Activated CD4-positive, alpha-beta T cell treated with anti-CD3 and anti-CD28 coated beads, Interleukin-2, amount 50 U/mL, for 1 hour (primary cell): ENCODE measurements at regions not wholly inside any gene's neighbourhood (a gene's known extent, or its start where the extent isn't known, plus 50 kb on each side); places are given as distances from the start of the nearest gene placed in this dataset.
"Not testable (repeated sequence)": the region's sequence is repeated elsewhere in the genome, so short reads cannot be mapped to it uniquely, and the experiment has no call there.

ENCODE experiments used
- DNase-seq: peaks from one replicate; pipeline ENCODE4 v3.0.0-alpha.2; 2020

- DNase-seq: no peak
Measured at GRCh38 chr5:15012061-15012460, 140.5 kb upstream of the ANKH start.

- DNase-seq: no peak
Measured at GRCh38 chr5:15010936-15011335, 139.4 kb upstream of the ANKH start.

GRCh38 chr5:15009420-15009819 lies 137.8 kb upstream of the ANKH start:
- DNase-seq: no peak

GRCh38 chr5:15008921-15009320 lies 137.3 kb upstream of the ANKH start:
- DNase-seq: no peak

- DNase-seq: no peak
Measured at GRCh38 chr5:15008476-15008875, 136.9 kb upstream of the ANKH start.

GRCh38 chr5:15007646-15008045 lies 136.1 kb upstream of the ANKH start:
- no peak for DNase-seq

DNA sequence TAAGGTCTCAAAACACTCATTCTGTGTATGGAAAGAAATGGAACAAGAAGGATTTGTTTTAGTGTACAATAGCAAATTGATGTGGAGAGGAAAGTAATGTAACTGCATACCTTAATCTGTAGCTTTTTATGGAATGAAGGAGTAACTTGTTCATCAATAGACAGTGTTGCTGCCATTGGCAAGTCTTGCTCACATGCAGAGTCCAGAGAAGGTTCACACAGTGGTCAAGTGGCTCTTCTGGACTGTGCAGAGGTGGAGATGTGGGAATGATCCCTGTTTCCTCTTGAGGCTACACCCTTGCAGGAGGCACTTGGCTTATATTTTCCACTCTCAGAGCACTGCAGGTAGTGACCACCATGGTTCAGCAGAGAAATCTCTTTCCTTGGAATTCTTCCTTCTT lies 132.9 kb upstream of the ANKH start:
- DNase-seq: no peak

DNA sequence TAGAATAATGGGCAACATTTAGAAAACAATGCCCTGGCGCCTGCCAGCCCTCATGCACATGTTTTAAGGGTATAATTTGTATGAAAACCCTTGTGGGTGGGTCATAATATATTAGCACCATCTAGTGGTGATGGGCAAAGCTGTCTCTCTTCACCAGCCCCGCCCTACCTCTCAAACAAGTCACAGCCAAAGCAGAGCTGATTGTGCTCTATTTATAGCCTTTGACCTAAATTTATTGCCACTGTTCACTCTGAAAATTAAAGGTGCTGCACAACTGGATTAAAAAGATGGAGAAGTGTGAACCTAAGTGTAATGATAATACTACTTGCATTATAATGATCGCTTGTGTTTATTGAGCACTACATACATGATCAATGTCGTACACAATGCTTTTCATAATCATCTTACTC lies 131.9 kb upstream of the ANKH start:
- DNase-seq: peak; percentile 47

- no peak for DNase-seq
Measured at GRCh38 chr5:15002791-15003190, 131.2 kb upstream of the ANKH start.

DNA sequence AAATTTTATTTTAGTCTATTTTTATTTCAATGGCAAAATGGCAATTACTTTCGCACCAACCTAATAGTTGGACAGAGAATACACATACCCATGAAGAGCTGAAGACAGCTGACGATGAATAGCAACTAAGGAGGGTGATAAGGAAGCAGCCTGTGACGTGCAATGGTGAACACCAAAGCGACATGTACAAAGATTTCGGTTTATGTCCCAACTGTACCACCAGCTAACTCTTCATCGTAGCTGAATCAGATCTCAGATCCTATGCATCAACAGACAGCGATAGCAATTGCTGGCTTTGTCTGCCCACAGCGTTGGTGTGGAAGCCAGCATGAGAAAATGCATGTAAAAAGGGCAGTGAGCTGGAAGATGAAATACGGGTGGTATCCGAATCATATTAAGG lies 130.6 kb upstream of the ANKH start:
- DNase-seq: no peak

- no peak for DNase-seq
Measured at GRCh38 chr5:15001517-15001916, 129.9 kb upstream of the ANKH start.

DNA sequence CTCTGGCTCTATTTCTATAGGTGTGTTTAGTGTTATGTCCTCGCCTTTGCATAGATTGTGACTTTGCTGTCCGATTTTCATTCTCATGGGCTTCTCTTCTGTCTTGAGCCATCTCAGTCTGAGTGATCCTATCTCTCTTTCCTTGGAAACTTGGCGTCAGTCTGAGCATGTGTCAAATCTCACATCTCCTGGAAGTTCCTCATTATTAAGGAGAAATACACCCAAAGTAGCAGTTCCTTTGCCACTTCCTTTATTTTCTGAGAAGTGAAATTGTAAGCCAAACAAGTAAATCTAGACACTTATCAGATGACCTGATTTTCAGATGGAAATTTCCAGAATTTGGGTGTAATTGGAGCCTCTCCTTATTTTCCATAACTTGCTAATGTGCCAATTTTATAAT lies 126.9 kb upstream of the ANKH start:
- no peak for DNase-seq

DNA sequence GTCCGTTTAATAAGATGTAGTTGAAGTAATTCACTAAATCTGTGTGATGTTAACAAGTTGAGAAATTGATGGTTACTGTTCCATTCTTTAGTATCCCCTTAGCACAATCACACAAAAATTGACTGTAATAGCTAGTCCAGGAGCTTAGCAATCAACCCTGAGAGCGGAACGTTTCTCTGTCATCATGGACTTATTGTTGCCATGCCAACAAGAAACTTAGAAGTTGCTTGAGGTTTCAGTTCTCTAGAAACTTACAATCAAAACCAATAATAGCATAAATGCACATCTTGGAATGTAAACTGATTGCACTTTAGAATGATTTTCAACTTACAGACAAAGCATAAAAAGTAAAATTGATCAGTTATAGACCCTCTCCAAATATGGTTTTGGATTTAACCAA lies 125.4 kb upstream of the ANKH start:
- no peak for DNase-seq

GRCh38 chr5:14995229-14995628 lies 123.7 kb upstream of the ANKH start:
- DNase-seq: no peak

GRCh38 chr5:14993459-14994133 lies 122.0 kb upstream of the ANKH start:
- DNase-seq: not testable (repeated sequence)

- peak; percentile 54 for DNase-seq
Measured at GRCh38 chr5:14992751-14993458, 121.3 kb upstream of the ANKH start.

DNA sequence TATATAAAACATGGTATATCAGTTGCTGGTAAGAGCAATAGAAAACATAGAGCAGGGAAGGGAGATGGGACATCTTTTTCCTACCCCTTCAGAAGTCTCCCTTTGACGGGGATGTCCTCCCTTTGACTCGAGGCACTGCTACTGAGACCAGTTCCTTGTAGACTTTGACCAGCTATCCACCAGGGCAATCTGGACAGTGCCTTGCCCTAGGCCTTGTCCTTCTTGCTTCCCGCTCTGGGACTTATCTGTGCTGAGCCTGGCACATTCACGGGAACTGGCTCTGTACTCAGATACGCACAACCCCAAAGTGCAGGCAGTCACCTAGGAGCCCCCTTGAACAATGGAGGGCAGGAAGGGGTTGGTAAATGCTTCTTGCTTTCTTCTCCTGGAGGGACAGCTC lies 116.6 kb upstream of the ANKH start:
- no peak for DNase-seq

DNA sequence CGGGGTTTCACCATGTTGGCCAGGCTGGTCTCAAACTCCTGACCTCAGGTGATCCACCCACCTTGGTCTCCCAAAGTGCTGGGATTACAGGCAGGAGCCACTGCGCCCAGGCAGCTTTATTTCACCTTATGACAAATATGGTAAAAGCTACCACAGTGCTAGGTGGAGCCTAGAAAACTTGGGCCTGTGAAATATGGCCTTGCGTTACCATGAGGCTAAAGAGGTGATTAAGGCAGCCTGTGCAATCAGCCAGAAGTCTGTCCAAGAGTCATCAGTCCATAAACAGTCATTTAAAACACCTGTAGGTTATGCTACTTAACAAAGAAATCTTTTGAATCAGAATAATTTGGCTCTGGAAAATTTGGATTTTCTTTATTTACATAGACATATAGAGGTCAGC lies 114.8 kb upstream of the ANKH start:
- no peak for DNase-seq

- peak; percentile 7 for DNase-seq
Measured at GRCh38 chr5:14983666-14984441, 112.3 kb upstream of the ANKH start.

GRCh38 chr5:14980698-14981097 lies 109.1 kb upstream of the ANKH start:
- DNase-seq: no peak

GRCh38 chr5:14977058-14977685 lies 105.6 kb upstream of the ANKH start:
- DNase-seq: no peak

DNA sequence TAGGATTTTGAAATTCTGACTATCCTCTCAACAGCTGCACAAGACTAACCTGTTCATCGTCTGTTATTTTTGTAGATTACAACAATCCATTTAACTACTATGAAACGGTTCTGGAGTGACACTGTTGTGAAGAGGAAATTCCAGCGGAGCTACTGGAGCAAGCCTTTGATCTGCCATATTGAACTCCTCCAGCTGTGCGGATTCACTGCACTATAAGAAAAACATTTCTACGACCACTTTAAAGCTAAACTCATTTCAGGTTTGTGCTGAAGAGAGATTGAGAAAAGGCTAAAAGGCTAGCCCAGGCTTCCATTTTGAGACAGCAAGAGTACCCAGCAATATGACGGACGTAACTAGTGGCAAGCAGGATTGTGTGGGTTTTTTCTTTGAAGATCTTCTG lies 104.9 kb upstream of the ANKH start:
- DNase-seq: no peak

DNA sequence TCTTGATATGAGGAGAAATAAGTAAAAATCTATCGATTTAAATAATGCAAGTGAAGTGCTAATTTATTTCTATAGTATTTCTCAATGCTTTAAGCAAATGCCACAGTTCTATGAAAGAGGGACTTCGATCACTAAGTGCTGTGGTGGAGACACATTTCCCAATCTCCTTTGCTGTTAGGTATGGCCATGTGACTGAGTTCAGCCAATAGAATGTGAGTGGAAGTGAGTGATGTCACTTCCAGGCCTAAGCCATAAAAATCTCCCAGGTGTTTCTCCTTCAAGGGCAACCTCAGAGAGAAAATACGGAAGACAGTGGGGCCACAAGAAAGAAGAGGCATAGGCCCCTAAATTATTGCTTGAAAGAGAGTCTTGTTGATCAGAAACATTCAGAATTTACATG lies 100.3 kb upstream of the ANKH start:
- DNase-seq: no peak

GRCh38 chr5:14968796-14969195 lies 97.2 kb upstream of the ANKH start:
- no peak for DNase-seq
